GM19193 (cell line): ENCODE measurements at regions not wholly inside any gene's neighbourhood (a gene's known extent, or its start where the extent isn't known, plus 50 kb on each side); places are given as distances from the start of the nearest gene placed in this dataset.

Experiments used
- POLR2A ChIP-seq: IDR thresholded peaks from 4 replicates; pipeline ENCODE4 v1.6.1; 2011; ENCODE audit not compliant: insufficient read depth, insufficient read length; ENCODE audit errors: extremely low read depth

- no peak for TF ChIP-seq POLR2A
Observed at GRCh38 chr7:106402898-106403297, 118.1 kb upstream of the NAMPT start.

GRCh38 chr7:106400923-106401322 is 116.1 kb upstream of the NAMPT start:
- no peak for TF ChIP-seq POLR2A

GRCh38 chr7:106398786-106399185 is 114.0 kb upstream of the NAMPT start:
- TF ChIP-seq POLR2A, result no peak

GRCh38 chr7:106397994-106398393 is 113.2 kb upstream of the NAMPT start:
- TF ChIP-seq POLR2A, result no peak

- no peak for TF ChIP-seq POLR2A
Observed at GRCh38 chr7:106394526-106394925, 109.7 kb upstream of the NAMPT start.

- TF ChIP-seq POLR2A, result no peak
Observed at GRCh38 chr7:106393564-106394251, 108.9 kb upstream of the NAMPT start.

- no peak for TF ChIP-seq POLR2A
Observed at GRCh38 chr7:106392590-106392989, 107.8 kb upstream of the NAMPT start.

GRCh38 chr7:106392144-106392543 is 107.4 kb upstream of the NAMPT start:
- no peak for TF ChIP-seq POLR2A

- TF ChIP-seq POLR2A, result no peak
Observed at GRCh38 chr7:106386958-106387357, 102.2 kb upstream of the NAMPT start.

- TF ChIP-seq POLR2A, result no peak
Observed at GRCh38 chr7:106384373-106384772, 99.6 kb upstream of the NAMPT start.

- TF ChIP-seq POLR2A, result no peak
Observed at GRCh38 chr7:106382929-106383328, 98.1 kb upstream of the NAMPT start.

GRCh38 chr7:106382129-106382528 is 97.3 kb upstream of the NAMPT start:
- TF ChIP-seq POLR2A, result no peak

- TF ChIP-seq POLR2A, result no peak
Observed at GRCh38 chr7:106381252-106381651, 96.5 kb upstream of the NAMPT start.

GRCh38 chr7:106377847-106378361 is 93.1 kb upstream of the NAMPT start:
- TF ChIP-seq POLR2A, result no peak

GRCh38 chr7:106376026-106376799 is 91.4 kb upstream of the NAMPT start:
- no peak for TF ChIP-seq POLR2A

- TF ChIP-seq POLR2A, result no peak
Observed at GRCh38 chr7:106375499-106375898, 90.7 kb upstream of the NAMPT start.
